DND-41 (cell line): ENCODE measurements at regions not wholly inside any gene's neighbourhood (a gene's known extent, or its start where the extent isn't known, plus 50 kb on each side); places are given as distances from the start of the nearest gene placed in this dataset.

Experiments used
- EZH2 ChIP-seq: IDR thresholded peaks from 3 replicates; pipeline ENCODE4 v1.6.1; 2012; ENCODE audit warnings: borderline replicate concordance, low read depth, mild to moderate bottlenecking, moderate library complexity, low read length, inconsistent platforms; ENCODE audit not compliant: severe bottlenecking
- TF ChIP-seq, protein P1 (sequence below): IDR thresholded peaks from 2 replicates; pipeline ENCODE4 v1.5.1; 2012; ENCODE audit warnings: borderline replicate concordance, low read length, moderate library complexity, mild to moderate bottlenecking; ENCODE audit not compliant: poor library complexity, severe bottlenecking; ENCODE audit errors: extremely low read depth

DNA sequence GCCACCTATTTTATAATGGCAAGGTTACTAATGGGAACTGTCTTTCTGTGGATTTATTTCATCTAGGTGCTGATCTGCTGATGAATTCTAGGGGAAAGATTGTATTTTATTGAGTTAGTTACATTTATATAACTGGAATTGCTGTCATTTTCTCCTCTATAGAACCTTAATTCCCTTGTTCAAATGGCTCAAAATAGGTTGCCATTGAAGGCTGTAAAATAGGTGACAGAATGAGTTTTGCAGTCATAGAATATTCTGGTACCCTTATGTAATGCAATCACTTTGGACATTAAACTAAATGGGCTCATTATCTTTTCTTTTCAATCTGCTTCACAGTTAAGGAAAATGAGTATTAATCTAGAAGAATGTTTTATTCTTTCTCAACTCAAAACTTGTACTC, 131.0 kb downstream of the CTH start:
- TF ChIP-seq, protein P1, sequence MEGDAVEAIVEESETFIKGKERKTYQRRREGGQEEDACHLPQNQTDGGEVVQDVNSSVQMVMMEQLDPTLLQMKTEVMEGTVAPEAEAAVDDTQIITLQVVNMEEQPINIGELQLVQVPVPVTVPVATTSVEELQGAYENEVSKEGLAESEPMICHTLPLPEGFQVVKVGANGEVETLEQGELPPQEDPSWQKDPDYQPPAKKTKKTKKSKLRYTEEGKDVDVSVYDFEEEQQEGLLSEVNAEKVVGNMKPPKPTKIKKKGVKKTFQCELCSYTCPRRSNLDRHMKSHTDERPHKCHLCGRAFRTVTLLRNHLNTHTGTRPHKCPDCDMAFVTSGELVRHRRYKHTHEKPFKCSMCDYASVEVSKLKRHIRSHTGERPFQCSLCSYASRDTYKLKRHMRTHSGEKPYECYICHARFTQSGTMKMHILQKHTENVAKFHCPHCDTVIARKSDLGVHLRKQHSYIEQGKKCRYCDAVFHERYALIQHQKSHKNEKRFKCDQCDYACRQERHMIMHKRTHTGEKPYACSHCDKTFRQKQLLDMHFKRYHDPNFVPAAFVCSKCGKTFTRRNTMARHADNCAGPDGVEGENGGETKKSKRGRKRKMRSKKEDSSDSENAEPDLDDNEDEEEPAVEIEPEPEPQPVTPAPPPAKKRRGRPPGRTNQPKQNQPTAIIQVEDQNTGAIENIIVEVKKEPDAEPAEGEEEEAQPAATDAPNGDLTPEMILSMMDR, result no peak
- TF ChIP-seq EZH2, result no peak
